ENCODE measurements at regions not wholly inside any gene's neighbourhood (a gene's known extent, or its start where the extent isn't known, plus 50 kb on each side); places are given as distances from the start of the nearest gene placed in this dataset.

- H3K27me3 Mint-ChIP-seq = no peaks in the 10 kb centered on the region
- H3K27ac Mint-ChIP-seq = no peak overlapping the region
Observed at GRCh38 chr14:34003082-34003668, 52.3 kb upstream of the EGLN3 start.

More at GRCh38 chr14:34003082-34003668, 52.3 kb upstream of the EGLN3 start:
- Mint-ChIP-seq H3K4me3 (no peak overlapping the region), H3K9me3 (ENCODE audit: low read depth) (no peaks in the 10 kb centered on the region), H3K36me3 (no peaks in the 10 kb centered on the region), H3K4me1 (ENCODE audit: low read depth) (no peaks in the 10 kb centered on the region)
